Left ventricle myocardium superior (tissue), 1 donor: ENCODE measurements at regions not wholly inside any gene's neighbourhood (a gene's known extent, or its start where the extent isn't known, plus 50 kb on each side); places are given as distances from the start of the nearest gene placed in this dataset.
A peak's percentile ranks its signal among the peaks of the same experiment; 100 is the strongest.

ENCODE experiments used
- ATAC-seq: fragments of 200-7000 bp; cut with Tn5 transposase; one replicate; pipeline ENCODE4 v1.9.1; 2020; ENCODE audit warnings: mild to moderate bottlenecking, moderate library complexity
- DNase-seq: peaks from one replicate; pipeline ENCODE4 v3.0.0-alpha.2; 2020
- intact Hi-C: fragments of 100-400 bp; cut with micrococcal nuclease; formaldehyde crosslinking; loops from one replicate; pipeline ENCODE4 v1.11.0; 2022
- donor health status: DM: no; HTN: yes; CAD: no; lungs with severe emphysema.

DNA sequence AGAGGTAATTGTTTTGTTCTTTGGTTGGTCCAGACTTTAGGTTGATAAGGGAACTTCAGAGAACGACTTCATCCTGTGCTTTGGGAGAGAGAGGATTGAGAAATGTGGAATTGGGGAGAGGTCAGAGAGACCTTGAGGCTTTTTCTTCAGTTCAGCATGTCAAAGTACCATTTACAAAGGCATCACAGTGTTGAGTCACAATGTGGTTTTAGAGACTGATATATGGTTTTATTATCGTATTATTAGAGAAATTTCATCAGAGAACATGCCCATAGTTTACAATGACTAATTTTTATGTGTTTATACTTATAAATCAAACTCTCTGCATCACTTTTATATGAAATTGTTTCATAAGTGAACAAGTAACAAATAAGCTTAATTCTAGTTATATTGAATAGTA lies 626.6 kb downstream of the DSC3 start:
- ATAC-seq: no peak
- intact Hi-C loops: no loop called here
- DNase-seq: no peak

DNA sequence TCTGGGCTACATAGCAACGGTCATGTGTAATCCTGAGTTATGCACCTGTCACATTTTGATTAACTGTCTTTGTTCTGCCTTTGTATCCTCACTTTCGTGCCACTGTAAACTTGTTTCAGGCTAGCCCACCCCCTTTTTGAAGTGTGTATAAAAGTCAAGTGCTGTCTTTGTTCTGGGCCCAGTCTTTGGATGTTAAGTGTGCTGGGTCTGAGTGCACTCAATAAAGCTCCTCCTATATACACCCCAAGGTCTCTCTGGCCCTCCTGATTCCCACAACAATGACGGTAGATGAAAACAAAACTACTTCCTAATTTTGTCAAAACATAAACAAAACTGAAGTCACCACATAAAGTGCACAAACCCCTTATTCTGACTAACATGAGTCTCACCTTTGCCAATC lies 633.4 kb downstream of the DSC3 start:
- ATAC-seq (no peak), DNase-seq (no peak)
- intact Hi-C loops: no loop called here

DNA sequence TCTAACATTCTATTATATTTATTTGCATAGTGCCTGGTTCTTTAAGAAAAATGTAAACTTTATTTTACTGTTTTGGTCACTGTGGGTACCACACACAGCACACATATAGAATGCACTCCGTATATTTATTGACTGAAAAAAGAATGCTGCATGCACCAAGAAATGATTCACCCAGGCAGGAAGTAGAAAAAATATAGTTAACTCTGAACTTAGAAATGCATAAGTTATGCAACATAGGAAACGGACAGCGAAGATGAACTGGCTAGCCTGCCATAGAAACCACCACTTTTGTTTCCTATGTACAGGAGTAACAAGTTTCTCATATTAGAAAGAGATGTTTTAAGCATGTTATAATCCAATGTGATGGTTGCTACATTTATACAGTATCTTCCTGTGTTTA lies 635.8 kb downstream of the DSC3 start:
- ATAC-seq: no peak

DNA sequence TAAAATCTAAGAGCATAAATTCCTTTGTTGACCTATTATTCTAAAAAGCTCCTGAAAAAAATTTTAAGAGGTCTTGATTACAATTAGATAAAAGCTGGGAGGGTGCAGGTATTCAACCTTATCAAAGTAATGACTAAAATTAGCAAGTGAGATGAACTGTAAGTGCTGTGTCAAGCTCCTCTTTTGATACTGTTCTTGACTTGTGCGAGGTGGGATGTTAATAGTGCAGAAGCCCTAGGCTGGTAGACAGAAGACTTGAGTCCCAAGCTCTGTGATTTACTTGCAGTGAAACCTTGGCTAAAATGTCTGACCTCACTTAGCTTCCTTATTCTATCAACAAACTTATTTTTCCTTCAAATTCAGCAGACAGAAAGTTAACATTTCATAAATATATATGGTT lies 637.5 kb downstream of the DSC3 start:
- intact Hi-C loops: no loop called here
- ATAC-seq (peak; percentile 60), DNase-seq (no peak)

More for the DNA sequence above, 635.8 kb downstream of the DSC3 start:
- no peak for DNase-seq
- intact Hi-C loops: no loop called here

DNA sequence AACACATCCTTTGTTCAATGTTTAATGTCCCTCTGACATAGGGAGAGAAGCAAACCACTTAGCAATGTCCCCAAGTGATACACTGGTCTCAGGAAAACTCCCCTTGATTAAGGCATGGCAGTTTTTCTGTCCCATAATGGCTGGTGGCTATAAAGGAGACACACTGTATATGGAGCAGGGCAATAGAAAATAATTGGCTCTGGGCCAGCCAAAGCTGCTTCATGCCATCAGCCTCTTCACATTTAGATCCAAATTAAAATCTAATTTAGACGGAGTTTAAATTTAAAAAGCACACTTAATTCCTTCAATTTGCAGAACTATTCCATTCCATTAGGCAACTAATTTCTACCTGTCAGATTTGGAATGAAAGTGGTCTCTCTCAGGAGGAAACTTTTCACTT lies 638.1 kb downstream of the DSC3 start:
- intact Hi-C loops: no loop called here
- ATAC-seq: peak; percentile 41

DNA sequence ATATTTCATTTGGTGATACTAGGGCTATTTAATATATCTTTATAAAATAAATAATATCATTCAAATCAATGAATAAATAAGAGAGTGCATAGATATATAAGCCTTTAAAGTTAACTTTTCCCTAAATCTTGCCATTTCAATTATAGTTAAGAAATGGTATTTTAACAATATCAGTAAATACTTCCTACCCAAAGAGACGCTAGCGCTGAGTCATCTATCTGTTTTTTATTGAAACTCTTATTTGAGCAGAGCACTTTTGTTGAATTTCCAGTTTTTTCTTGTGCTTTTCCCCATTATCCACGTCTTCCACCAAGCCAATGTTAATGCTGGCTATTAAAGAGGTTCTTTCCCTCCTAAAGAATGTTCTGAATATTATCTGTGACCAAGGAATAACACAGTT lies 639.3 kb downstream of the DSC3 start:
- intact Hi-C loops: no loop called here
- DNase-seq (no peak), ATAC-seq (no peak)

More for the DNA sequence above, 638.1 kb downstream of the DSC3 start:
- DNase-seq: no peak

DNA sequence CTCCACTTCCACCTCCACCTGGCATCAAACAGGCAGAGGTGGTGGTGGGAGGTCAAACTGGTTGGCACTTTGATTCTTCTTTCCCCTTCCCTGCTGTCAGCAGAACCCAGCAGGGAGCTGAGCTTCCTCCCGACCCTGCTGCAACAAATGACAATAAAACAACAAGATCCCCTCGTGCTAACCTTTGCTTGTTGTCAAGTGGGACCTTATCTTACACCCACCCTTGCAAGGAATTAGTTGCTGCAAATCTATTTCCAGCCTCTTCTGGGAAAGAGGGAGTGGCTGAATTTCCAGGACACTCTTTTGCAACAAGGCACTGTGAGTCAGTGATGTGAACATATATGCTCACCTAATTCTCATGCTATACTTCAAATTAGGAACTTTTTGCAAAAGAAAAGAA lies 655.1 kb downstream of the DSC3 start:
- DNase-seq (no peak), ATAC-seq (no peak)
- intact Hi-C loops: no loop called here

DNA sequence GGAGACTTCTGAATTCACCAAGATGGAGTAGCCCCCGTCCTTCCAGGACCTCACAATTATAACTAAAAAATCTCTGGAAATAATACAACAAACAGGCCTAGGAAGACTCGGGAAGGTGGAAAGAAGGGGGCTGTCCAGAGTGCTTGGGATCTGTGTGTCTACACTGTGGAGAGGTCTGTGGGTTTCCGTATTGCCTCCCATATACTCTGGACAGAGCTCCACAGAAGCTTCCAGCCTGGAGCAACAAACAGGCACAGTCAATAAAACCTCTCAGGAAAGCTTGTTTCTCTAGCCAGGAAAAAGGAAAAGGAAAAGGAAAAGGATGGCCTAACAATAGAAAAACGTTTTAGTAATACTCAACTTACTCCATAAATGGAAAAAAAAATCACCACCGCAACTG lies 655.9 kb downstream of the DSC3 start:
- ATAC-seq (no peak), DNase-seq (no peak)
- intact Hi-C loops: no loop called here

DNA sequence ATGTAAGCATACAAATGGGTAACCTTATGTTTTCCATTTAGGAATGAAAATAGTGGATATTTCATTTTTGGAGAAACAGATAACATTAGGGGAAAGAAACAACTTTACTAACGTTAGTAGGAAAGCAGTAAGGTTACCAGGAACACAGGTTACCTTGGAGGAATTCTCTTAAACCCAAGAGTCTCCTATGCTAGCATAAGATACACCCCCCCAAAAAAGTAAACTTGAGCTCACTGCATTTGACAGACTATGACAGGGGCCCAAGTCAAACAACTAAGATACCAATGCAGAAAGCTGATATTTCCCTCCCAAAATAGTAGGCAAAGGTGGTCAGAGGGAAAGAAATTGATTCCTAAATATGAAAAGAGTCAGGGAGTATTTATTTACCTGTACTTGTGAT lies 656.9 kb downstream of the DSC3 start:
- ATAC-seq (no peak), DNase-seq (no peak)
- intact Hi-C loops: no loop called here

DNA sequence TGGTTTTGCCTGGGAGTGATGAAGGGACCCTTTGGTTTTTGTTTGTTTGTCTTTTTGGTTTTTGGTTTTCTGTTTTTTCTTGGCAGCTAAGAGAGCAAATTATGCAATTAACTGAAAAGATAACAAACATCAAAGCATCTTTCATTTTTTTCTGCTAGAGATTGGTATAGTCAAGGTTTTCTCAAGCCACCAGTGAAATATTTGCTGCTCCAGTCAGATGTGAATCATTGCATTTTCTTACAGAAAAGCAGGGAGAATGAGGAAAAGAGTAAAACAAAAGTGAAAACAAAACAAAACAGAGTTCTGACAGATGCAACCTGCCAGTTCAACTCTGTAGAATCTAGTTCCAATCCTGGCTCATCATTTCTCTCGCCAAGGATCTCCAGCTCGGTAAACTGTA lies 660.7 kb downstream of the DSC3 start:
- intact Hi-C loops: no loop called here
- no peak for ATAC-seq

DNA sequence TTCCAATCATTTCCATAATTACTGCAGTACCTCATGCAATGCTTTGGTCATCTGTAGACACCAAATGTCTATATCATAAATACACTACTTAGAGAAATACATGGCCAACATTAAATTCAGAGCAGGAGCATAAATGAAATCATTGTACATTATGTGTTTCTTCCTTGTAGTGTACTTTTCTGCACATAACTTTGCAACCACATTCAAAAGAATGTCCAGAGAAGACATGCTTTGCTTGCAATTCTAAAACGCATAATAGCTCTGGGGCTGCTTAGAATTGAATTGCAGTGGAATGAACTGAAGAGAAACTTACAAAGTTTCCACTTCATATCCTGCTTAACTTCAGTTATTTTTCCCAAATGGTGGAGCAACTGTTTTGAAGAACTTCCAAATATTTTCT lies 664.4 kb downstream of the DSC3 start:
- no peak for DNase-seq
- ATAC-seq: no peak
- intact Hi-C loops: no loop called here

More for the DNA sequence above, 660.7 kb downstream of the DSC3 start:
- DNase-seq: no peak

DNA sequence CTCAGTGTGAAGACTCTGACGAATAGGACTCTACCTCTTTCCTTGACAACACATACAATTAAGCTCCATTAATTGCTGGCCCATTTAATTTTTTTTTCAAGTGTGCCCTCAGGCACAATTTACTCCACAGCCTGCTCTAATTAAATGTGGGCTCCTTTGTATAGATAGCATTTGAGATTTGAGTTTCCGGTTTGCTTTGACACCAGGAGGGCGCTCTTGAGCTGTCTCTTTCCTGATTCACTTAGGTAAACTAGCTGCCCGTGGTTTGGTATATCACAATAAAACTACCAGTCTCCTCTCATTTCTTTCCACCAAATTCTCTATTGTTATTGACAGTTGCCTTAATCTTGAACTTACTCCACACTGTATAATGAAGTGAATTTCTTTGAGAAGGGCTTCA lies 666.0 kb downstream of the DSC3 start:
- DNase-seq (no peak), ATAC-seq (no peak)
- intact Hi-C loops: no loop called here

DNA sequence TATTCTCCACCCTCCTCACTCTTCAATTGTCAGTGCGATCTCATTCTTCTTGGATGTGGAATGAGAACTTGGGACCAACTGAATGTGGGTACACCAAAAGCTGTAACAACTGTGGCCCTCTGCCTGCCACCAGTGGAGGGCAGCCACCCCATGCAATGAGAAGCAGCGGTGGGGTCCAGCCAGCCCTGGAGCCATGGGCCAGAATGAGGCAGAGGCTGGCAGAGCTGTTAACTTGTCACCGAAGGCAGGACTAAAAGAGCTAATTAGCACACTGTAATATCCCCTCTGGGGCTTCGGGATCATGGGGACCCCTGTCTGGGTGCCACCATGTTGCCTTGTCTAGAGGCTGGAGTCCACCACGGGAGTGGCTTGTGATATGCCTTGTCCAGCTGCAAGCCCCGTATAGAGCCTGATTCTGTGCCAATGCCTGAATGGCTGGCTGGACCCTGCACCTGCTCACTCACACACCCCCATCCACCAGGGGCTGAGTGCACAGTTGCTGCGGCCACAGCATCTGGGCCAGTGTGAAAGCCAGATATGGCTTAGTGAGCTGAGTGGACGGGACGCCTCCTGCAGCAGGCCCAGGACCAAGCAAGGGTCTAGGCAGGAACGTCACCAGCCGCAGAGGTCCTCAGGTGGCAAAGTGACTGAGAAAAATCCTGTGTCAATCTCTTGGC lies 680.5 kb downstream of the DSC3 start:
- intact Hi-C loops: no loop called here
- ATAC-seq: no peak
- no peak for DNase-seq

DNA sequence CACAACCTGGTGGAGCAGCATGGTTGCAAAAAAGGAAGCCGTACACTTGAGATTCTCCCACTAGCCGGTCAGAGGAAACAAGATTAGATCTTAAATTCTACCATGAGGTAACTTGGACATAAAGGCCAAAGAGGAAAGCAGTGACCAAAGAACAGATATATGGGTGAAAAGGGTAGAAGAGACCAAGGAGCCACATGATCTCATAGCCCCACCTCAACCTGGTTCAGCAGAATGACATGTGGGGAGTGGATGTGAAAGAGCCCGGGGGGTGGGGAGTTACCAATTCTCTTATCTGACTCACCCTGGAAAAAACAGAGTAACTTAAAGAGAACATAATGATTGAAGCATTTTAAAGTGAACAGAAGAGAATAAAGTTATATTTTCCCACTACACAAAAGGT lies 683.0 kb downstream of the DSC3 start:
- intact Hi-C loops: no loop called here
- ATAC-seq (no peak), DNase-seq (no peak)

DNA sequence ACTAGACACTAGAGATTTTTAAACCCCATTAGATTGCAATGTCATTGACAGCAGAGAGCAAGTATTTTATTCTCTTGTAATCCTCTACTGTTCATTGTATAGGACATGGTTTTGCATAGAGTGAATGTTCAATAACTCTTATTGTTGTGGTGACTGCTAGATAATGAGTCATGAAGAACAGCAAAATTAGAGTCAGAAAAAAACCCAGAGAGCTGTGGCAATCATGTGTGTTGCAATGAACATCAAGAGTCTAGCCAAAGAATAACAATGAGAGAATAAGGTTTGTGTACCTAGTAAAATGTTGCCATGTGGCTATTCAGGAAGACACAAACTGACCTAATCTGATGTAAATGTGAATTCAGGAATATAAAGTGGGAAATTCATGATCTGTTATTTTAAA lies 684.0 kb downstream of the DSC3 start:
- DNase-seq: no peak
- no peak for ATAC-seq
- intact Hi-C loops: no loop called here

DNA sequence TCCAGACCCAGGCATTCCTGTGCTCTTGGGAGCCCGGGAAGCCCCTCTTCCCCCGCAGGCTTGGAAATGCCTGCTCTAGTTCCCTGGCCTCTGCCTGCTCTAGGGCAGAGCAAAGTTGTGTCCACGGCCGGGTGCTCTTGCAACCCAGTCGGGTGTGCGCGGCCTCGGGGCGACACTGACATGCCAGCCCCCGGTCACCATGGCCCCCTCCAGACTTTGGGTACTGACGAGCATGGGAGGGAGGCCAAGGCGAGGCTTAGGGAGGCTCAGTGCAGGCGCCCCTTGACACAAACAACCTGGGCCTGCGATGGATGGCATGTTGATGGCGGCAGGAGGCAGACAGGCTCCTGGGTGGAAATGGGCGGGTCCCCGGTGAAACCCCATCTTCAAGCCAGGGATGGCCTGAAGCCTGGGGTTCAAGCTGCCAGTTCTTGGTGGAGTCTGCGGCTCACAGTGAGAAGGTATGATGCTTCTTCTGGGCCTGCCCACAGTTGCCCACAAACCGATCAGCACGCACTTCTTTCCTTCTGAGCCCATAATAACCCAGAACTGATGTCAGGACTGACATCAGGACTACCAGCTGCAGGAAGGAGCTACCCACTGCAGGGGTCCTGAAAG lies 689.9 kb downstream of the DSC3 start:
- ATAC-seq: no peak
- DNase-seq: no peak
- intact Hi-C loops: no loop called here

DNA sequence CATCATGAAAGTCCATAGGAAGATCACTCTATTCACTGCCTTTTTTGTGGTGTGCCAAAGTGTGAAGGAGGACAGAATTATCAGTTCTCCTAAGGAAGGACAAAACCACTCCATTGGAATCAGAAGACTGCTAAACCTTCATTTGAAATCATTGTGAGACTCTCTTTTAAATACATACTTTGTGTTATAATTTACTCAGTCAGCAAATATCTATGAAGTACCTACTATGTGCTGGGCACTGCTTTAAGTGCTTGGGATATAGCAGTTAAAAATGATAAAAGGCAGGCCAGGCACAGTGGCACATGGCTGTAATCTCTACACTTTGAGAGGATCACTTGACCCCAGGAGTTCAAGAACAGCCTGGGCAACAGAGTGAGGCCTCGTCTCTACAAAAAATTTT lies 692.3 kb downstream of the DSC3 start:
- intact Hi-C loops: no loop called here
- DNase-seq (no peak), ATAC-seq (no peak)

DNA sequence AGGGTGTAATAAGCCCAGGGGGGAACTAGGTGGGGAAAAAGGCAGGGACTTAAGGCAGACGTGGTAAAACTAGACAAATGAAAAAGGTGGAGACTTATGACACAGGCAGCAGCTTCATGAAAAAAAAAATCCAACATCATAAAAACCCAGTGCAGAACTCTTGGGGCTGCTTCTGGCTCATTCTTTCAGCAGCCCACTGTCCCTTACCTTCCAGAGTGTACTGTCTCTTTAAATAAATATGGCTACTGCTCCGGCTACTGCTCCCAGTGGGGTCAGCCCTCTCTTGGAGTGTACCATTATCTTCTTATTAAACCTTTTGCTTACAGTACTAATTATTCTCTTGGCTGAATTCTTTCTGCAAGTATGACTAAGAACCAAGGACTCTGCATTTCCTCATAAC lies 699.5 kb downstream of the DSC3 start:
- DNase-seq: no peak
- no peak for ATAC-seq
- intact Hi-C loops: no loop called here

DNA sequence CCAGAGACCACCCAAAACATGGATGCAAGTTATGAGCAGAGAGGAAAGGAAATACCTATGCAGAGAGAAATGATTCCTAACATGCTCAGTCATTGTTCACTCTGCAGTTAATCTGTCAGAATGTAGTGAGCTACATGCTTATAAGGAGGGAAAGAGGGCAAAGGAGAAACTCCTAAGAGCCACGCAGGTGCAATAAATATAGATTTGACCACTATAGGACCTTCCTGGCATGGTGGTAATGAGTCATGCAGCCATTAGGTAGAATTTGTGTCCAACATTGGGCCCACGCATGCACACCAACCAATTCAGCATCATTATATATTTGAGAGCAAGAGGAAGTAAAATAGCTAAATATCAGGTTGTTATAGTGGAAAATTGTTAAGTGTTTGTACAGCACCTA lies 699.9 kb downstream of the DSC3 start:
- ATAC-seq (no peak), DNase-seq (no peak)
- intact Hi-C loops: no loop called here

DNA sequence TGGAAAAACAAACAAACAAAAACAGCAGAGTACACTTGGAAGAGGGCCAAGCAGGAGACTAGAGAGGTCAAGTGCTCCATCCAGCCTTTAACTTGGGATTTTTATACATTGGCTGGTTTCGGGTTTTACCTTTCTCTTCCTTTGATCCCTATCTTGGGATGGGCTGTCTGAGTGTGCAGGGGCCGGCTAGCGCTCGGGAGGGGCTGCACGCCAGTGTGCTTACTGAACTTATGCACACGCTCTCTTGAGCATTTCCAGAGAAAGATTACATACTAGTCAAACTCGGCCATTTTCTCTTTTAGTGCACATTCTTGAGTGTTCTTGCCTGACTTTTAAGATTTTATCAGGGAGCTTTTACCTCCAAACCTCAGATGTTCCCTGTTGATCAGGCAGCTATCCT lies 707.8 kb downstream of the DSC3 start:
- DNase-seq: no peak
- intact Hi-C loops: no loop called here

DNA sequence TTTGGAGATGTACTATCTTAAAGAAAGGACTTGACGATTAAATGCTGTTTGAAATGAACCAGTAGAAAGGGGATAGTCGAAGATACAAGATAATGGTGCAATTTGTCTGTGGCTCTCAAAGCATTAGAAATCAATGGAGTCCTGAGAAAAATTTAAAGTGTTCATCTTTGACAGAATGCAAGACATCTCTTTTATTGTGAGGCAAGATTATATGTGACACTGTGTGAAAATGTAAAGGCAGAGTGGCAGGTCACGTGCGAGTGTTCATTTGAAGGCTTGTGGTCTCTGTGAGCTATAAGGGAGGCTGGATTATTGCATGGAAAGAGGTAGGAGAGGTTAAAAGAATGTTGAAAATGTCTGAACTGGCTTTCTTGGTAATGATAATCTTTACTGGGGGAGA lies 709.2 kb downstream of the DSC3 start:
- no peak for ATAC-seq
- intact Hi-C loops: no loop called here
- DNase-seq: no peak

More for the DNA sequence above, 707.8 kb downstream of the DSC3 start:
- no peak for ATAC-seq
